ENCODE measurements at regions not wholly inside any gene's neighbourhood (a gene's known extent, or its start where the extent isn't known, plus 50 kb on each side); places are given as distances from the start of the nearest gene placed in this dataset.

GRCh38 chr7:156178214-156178613, 366.0 kb upstream of the SHH start:
- TF ChIP-seq EZH2 (IDR thresholded peaks at IDR 0.05; ENCODE audit: insufficient read depth, poor library complexity, severe bottlenecking) (no peak), EZH2phosphoT487 (IDR thresholded peaks at IDR 0.05; ENCODE audit: insufficient read depth, low read depth) (no peak)

All from GM23248 (cell line).